ENCODE measurements at regions not wholly inside any gene's neighbourhood (a gene's known extent, or its start where the extent isn't known, plus 50 kb on each side); places are given as distances from the start of the nearest gene placed in this dataset.

DNA sequence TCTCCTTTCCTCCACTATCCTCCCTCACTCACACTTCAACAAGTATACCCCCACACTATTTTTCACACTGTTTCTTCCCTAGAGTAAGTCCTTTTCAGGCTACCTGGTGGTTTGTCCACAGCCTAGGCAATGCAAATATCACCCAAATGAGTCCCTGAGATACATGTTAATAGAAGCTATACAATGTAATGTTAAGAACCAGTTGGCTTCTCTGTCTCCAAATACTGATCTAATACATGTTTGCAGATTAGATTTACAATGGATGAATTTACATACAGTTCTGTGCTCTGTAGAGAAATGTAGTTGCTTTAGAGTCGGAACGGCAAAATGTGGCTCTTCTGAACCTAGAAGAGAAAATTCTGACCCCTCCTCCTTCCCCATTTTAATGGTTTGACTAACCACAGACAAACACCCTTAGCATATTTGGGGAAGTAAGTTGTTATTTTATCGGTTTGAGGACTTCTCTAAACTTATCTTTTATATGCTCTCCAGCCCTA, 63.6 kb upstream of the MBNL1 start:
- Histone ChIP-seq H3K9me3 (ENCODE audit: severe bottlenecking) (no peaks in the 10 kb centered on the region), H3K4me1 (ENCODE audit: insufficient read depth, poor library complexity, severe bottlenecking) (peaks cover 11% of the 10 kb centered on the region), H3K27me3 (ENCODE audit: insufficient read depth, poor library complexity, severe bottlenecking) (no peaks in the 10 kb centered on the region), H3K27ac (ENCODE audit: poor library complexity, severe bottlenecking) (no peak overlapping the region), H3K4me3 (ENCODE audit: severe bottlenecking) (no peak overlapping the region), H3K36me3 (ENCODE audit: low read depth) (no peaks in the 10 kb centered on the region)
- TF ChIP-seq CTCF (IDR thresholded peaks at IDR 0.05; ENCODE audit: poor library complexity, severe bottlenecking) = no peak
- DNase-seq (ENCODE audit: low spot score) (no peak), ATAC-seq (ENCODE audit: low read depth) (no peak)

GRCh38 chr3:152206243-152206760, 62.4 kb upstream of the MBNL1 start:
- no peaks in the 10 kb centered on the region for H3K36me3 ChIP-seq (ENCODE audit: low read depth)
- no peak for TF ChIP-seq CTCF (IDR thresholded peaks at IDR 0.05; ENCODE audit: poor library complexity, severe bottlenecking)
- H3K4me1 ChIP-seq (ENCODE audit: insufficient read depth, poor library complexity, severe bottlenecking) = peaks cover 11% of the 10 kb centered on the region
- H3K27me3 ChIP-seq (ENCODE audit: insufficient read depth, poor library complexity, severe bottlenecking) = no peaks in the 10 kb centered on the region
- H3K27ac ChIP-seq (ENCODE audit: poor library complexity, severe bottlenecking) = no peak overlapping the region
- H3K9me3 ChIP-seq (ENCODE audit: severe bottlenecking) = no peaks in the 10 kb centered on the region
- H3K4me3 ChIP-seq (ENCODE audit: severe bottlenecking) = no peak overlapping the region
- ATAC-seq (ENCODE audit: low read depth) = no peak
- no peak for DNase-seq (ENCODE audit: low spot score)

DNA sequence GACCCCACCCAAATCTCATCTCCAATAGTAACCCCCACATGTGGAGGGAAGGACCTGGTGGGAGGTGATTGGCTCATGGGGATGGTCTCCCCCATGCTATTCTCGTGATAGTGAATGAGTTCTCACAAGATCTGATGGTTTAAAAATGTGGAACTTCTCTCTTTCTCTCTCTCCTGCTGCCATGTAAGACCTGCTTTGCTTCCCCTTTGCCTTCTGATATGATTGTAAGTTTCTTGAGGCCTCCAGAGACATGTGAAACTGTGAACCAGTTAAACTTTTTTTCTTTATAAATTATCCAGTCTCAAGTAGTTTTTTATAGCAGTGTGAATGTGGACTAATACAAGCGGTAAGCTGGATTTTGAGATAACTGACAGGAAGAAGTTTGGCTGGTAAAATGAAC, 60.3 kb upstream of the MBNL1 start:
- Histone ChIP-seq H3K36me3 (ENCODE audit: low read depth) (no peaks in the 10 kb centered on the region), H3K27me3 (ENCODE audit: insufficient read depth, poor library complexity, severe bottlenecking) (no peaks in the 10 kb centered on the region), H3K4me1 (ENCODE audit: insufficient read depth, poor library complexity, severe bottlenecking) (peaks cover 6% of the 10 kb centered on the region), H3K9me3 (ENCODE audit: severe bottlenecking) (no peaks in the 10 kb centered on the region), H3K27ac (ENCODE audit: poor library complexity, severe bottlenecking) (no peak overlapping the region), H3K4me3 (ENCODE audit: severe bottlenecking) (no peak overlapping the region)
- ATAC-seq (ENCODE audit: low read depth) (no peak), DNase-seq (ENCODE audit: low spot score) (no peak)
- TF ChIP-seq CTCF (IDR thresholded peaks at IDR 0.05; ENCODE audit: poor library complexity, severe bottlenecking) = no peak

- no peak overlapping the region for H3K4me3 ChIP-seq (ENCODE audit: severe bottlenecking)
- H3K4me1 ChIP-seq (ENCODE audit: insufficient read depth, poor library complexity, severe bottlenecking) = no peaks in the 10 kb centered on the region
- no peaks in the 10 kb centered on the region for H3K36me3 ChIP-seq (ENCODE audit: low read depth)
- DNase-seq (ENCODE audit: low spot score) (no peak), ATAC-seq (ENCODE audit: low read depth) (no peak)
- no peaks in the 10 kb centered on the region for H3K9me3 ChIP-seq (ENCODE audit: severe bottlenecking)
- no peak for TF ChIP-seq CTCF (IDR thresholded peaks at IDR 0.05; ENCODE audit: poor library complexity, severe bottlenecking)
- no peaks in the 10 kb centered on the region for H3K27me3 ChIP-seq (ENCODE audit: insufficient read depth, poor library complexity, severe bottlenecking)
- no peak overlapping the region for H3K27ac ChIP-seq (ENCODE audit: poor library complexity, severe bottlenecking)
Measured at GRCh38 chr3:152209060-152209459, 59.7 kb upstream of the MBNL1 start.

DNA sequence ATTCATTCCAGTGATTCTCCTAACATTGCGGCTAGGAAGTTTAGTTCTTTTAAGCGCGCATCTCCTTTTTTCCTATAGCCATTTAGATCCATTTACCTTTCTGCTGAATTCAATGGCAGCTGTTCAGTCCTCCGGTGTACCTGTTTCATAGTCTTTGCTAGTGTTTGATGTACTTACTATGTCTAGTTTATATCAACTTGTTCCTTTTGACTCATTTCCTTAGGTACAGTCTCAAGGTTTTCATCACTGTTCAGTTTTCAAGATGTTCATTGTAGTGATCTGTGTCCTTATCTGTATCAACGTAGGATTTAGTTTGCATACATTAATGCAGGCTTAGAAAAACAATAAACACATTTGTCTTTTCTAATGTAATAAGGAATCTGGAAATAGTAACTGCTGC, 59.0 kb upstream of the MBNL1 start:
- DNase-seq (ENCODE audit: low spot score) = no peak

More for the DNA sequence above, 59.0 kb upstream of the MBNL1 start:
- ATAC-seq (ENCODE audit: low read depth) = no peak
- H3K4me3 ChIP-seq (ENCODE audit: severe bottlenecking) = no peak overlapping the region
- TF ChIP-seq CTCF (IDR thresholded peaks at IDR 0.05; ENCODE audit: poor library complexity, severe bottlenecking) = no peak
- no peaks in the 10 kb centered on the region for H3K36me3 ChIP-seq (ENCODE audit: low read depth)
- no peaks in the 10 kb centered on the region for H3K27me3 ChIP-seq (ENCODE audit: insufficient read depth, poor library complexity, severe bottlenecking)
- no peak overlapping the region for H3K27ac ChIP-seq (ENCODE audit: poor library complexity, severe bottlenecking)
- H3K4me1 ChIP-seq (ENCODE audit: insufficient read depth, poor library complexity, severe bottlenecking) = no peaks in the 10 kb centered on the region
- no peaks in the 10 kb centered on the region for H3K9me3 ChIP-seq (ENCODE audit: severe bottlenecking)

All from RWPE2 (cell line).